ENCODE measurements at regions not wholly inside any gene's neighbourhood (a gene's known extent, or its start where the extent isn't known, plus 50 kb on each side); places are given as distances from the start of the nearest gene placed in this dataset.

DNA sequence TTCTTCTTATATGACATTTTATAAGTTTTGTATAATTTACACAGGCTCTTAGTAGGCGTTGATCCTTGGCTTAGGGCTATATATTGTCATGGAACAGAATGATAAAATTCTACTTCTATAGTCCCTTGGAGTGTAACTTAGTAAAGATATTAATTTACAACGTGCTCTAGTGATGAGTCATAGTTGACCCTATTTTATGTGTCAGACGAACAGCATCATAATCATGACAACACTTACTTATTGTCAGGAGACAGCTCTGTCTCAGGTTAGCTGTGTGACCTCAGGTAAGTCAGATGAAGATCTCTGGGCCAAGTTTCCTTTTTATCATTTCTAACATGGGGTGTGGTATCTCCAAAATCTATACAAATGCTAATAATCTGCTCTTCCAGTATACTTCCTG, 473.5 kb downstream of the UTRN start:
- Histone ChIP-seq H3K4me1 (ENCODE audit: control insufficient read depth in 2 of 2, insufficient read depth in 2 of 2, low read length in 2 of 2) (no peaks in the 10 kb centered on the region), H3K4me3 (ENCODE audit: low read length in 2 of 2) (no peak overlapping the region), H3K36me3 (ENCODE audit: control insufficient read depth in 2 of 2, insufficient read depth in 2 of 2, low read length in 1 of 2) (peaks cover 0 to 5% of the 10 kb centered on the region in 2 donors), H3K9me3 (ENCODE audit: control insufficient read depth in 2 of 2, insufficient read depth in 1 of 2, low read length in 1 of 2) (no peaks in the 10 kb centered on the region), H3K27me3 (ENCODE audit: control insufficient read depth in 2 of 2, insufficient read depth in 1 of 2, low read length in 1 of 2) (no peaks in the 10 kb centered on the region), H3K27ac (ENCODE audit: low read depth in 1 of 2, low read length in 1 of 2) (no peak overlapping the region)
- 92% methylated on average over 3 of the region's 3 CpGs for WGBS
- no peak for DNase-seq (ENCODE audit: low read depth in 6 of 9, low spot score in 9 of 9)

DNA sequence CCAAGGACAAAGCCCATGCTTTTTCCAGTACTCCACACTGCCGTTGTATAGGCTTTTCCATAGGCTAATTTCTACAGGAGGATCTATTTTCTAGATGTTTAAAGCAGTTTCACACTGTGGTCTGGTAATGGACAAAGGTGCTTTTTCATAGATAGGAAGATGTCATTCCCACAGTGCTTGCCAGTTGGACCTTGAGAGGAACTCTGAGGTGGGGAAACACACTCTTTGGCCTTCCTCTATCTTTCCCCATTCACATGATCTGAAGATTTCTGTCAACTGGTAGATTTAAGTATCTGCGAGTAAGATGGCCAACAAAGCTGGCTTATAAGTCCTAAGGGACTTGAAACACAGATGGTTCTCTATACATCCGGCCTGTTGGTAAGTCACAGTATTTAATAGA, 477.3 kb downstream of the UTRN start:
- H3K36me3 ChIP-seq (ENCODE audit: control insufficient read depth in 2 of 2, insufficient read depth in 2 of 2, low read length in 1 of 2): peaks cover 0 to 7% of the 10 kb centered on the region in 2 donors
- H3K4me3 ChIP-seq (ENCODE audit: low read length in 2 of 2): no peak overlapping the region
- no peak for DNase-seq (ENCODE audit: low read depth in 6 of 9, low spot score in 9 of 9)
- H3K4me1 ChIP-seq (ENCODE audit: control insufficient read depth in 2 of 2, insufficient read depth in 2 of 2, low read length in 2 of 2): no peaks in the 10 kb centered on the region
- 98% methylated on average over 3 of the region's 3 CpGs for WGBS
- no peak overlapping the region for H3K27ac ChIP-seq (ENCODE audit: low read depth in 1 of 2, low read length in 1 of 2)
- H3K27me3 ChIP-seq (ENCODE audit: control insufficient read depth in 2 of 2, insufficient read depth in 1 of 2, low read length in 1 of 2): no peaks in the 10 kb centered on the region
- no peaks in the 10 kb centered on the region for H3K9me3 ChIP-seq (ENCODE audit: control insufficient read depth in 2 of 2, insufficient read depth in 1 of 2, low read length in 1 of 2)

DNA sequence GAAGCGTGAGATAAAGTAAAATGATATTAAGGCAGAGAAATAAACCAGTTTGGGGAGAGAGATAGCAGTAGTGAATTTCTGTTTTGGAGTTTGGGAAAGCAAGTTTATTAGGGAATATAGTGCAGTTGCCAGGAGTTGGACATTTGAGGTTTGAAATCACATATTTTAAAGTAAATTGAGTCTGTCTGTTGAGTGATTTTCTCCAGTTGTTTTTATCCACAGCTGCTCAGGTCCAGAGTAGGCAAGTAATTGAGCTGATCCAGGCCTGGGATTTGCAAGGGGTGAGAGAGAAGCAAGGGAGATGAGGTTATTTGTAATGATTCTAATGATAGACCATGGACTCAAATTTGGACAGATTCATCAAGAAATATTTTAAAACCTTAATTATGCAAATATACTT, 481.9 kb downstream of the UTRN start:
- DNase-seq (ENCODE audit: low read depth in 6 of 9, low spot score in 9 of 9): no peak
- 90% methylated on average over 1 of the region's 1 CpG for WGBS
- peaks cover 0 to 7% of the 10 kb centered on the region in 2 donors for H3K36me3 ChIP-seq (ENCODE audit: control insufficient read depth in 2 of 2, insufficient read depth in 2 of 2, low read length in 1 of 2)
- H3K27me3 ChIP-seq (ENCODE audit: control insufficient read depth in 2 of 2, insufficient read depth in 1 of 2, low read length in 1 of 2): no peaks in the 10 kb centered on the region
- no peaks in the 10 kb centered on the region for H3K4me1 ChIP-seq (ENCODE audit: control insufficient read depth in 2 of 2, insufficient read depth in 2 of 2, low read length in 2 of 2)
- H3K27ac ChIP-seq (ENCODE audit: low read depth in 1 of 2, low read length in 1 of 2): no peak overlapping the region
- no peak overlapping the region for H3K4me3 ChIP-seq (ENCODE audit: low read length in 2 of 2)
- no peaks in the 10 kb centered on the region for H3K9me3 ChIP-seq (ENCODE audit: control insufficient read depth in 2 of 2, insufficient read depth in 1 of 2, low read length in 1 of 2)

DNA sequence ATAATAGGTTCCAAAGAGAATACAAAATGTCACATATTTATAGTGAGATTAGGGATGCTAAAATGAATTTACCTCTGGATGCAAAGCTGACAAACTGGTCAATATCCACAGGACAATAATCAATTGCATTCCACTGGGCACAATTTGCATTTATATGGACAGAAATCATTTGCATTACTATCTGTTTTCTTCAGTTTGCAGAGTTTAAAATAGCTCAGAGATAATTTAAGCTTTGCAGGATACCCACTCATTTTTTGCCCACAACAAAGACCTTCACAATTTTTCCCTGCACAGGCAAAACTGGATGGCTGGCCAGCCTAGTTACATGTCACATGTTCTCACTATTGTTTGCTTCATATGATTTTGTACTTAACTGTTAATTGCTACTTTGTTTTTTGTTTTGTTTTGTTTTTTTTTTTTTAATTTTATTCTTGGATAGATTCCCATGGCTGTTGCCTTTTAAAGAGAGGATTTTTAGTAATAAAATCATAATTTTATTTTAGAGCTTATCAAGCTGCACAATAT, 483.5 kb downstream of the UTRN start:
- no peaks in the 10 kb centered on the region for H3K9me3 ChIP-seq (ENCODE audit: control insufficient read depth in 2 of 2, insufficient read depth in 1 of 2, low read length in 1 of 2)
- H3K27ac ChIP-seq (ENCODE audit: low read depth in 1 of 2, low read length in 1 of 2): no peak overlapping the region
- DNase-seq (ENCODE audit: low read depth in 6 of 9, low spot score in 9 of 9): no peak
- H3K4me3 ChIP-seq (ENCODE audit: low read length in 2 of 2): no peak overlapping the region
- no peaks in the 10 kb centered on the region for H3K27me3 ChIP-seq (ENCODE audit: control insufficient read depth in 2 of 2, insufficient read depth in 1 of 2, low read length in 1 of 2)
- peaks cover 0 to 13% of the 10 kb centered on the region in 2 donors for H3K36me3 ChIP-seq (ENCODE audit: control insufficient read depth in 2 of 2, insufficient read depth in 2 of 2, low read length in 1 of 2)
- H3K4me1 ChIP-seq (ENCODE audit: control insufficient read depth in 2 of 2, insufficient read depth in 2 of 2, low read length in 2 of 2): no peaks in the 10 kb centered on the region

DNA sequence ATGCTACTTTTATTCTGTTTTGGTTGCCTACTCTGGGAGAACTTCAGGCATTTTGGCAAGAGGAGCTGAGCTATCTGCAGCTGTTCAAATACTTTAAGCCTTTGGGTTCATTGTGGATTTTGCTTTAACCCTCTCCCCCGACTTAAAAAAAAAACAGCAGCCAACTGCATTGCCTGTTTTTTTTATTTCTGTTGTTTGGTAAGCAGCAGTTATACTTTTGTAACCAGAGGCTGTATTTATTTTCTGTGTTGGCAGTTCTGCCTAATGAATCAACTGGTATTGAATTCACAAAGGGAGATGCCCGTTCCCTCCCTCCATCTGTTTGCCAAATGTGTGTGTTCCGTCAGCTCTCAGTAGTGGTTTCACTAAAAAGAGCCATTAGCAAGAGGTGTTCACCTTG, 484.0 kb downstream of the UTRN start:
- H3K4me1 ChIP-seq (ENCODE audit: control insufficient read depth in 2 of 2, insufficient read depth in 2 of 2, low read length in 2 of 2): no peaks in the 10 kb centered on the region
- 90% methylated on average over 3 of the region's 3 CpGs for WGBS
- no peaks in the 10 kb centered on the region for H3K9me3 ChIP-seq (ENCODE audit: control insufficient read depth in 2 of 2, insufficient read depth in 1 of 2, low read length in 1 of 2)
- H3K27me3 ChIP-seq (ENCODE audit: control insufficient read depth in 2 of 2, insufficient read depth in 1 of 2, low read length in 1 of 2): no peaks in the 10 kb centered on the region
- no peak overlapping the region for H3K4me3 ChIP-seq (ENCODE audit: low read length in 2 of 2)
- peaks cover 0 to 17% of the 10 kb centered on the region in 2 donors for H3K36me3 ChIP-seq (ENCODE audit: control insufficient read depth in 2 of 2, insufficient read depth in 2 of 2, low read length in 1 of 2)
- DNase-seq (ENCODE audit: low read depth in 6 of 9, low spot score in 9 of 9): no peak
- H3K27ac ChIP-seq (ENCODE audit: low read depth in 1 of 2, low read length in 1 of 2): no peak overlapping the region

DNA sequence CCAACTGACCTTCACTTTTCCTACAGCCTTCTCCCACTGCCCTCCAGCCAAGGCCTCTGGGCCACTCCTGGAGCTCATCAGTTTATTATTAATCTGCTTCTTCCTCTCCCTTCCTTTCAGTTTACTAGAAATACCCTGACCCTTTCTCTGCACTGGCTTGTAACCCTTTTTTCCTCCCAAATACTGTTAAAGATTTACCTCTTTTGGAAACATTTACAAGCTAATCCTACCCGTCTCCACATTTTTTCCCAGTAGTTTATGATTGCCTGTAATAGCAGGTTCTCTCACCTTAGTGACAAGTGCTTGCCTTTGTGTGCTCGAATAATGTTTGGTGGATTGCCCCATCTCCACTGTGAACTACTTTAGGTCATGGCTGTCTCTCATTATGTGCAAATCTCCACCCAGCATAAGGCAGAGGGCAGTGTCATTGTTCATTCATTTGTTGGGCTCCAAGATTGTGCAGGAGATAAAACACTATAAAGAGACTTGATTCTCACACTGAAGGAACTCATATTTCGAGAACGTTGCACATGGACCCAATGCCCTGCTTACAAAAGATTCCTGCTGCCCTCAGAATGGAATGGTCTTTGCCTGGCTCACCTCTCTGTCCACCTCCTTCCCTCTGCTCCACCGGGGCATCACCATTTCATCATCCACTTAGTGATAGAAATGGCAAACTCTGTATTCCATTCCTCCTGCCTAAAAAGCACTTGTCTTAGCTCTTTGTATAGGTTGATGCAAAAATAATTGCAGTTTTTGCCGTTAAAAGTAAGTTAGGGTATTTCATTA, 491.1 kb downstream of the UTRN start:
- no peak for DNase-seq (ENCODE audit: low read depth in 6 of 9, low spot score in 9 of 9)
- no peaks in the 10 kb centered on the region for H3K9me3 ChIP-seq (ENCODE audit: control insufficient read depth in 2 of 2, insufficient read depth in 1 of 2, low read length in 1 of 2)
- WGBS: 99% methylated on average over 6 of the region's 6 CpGs
- no peaks in the 10 kb centered on the region for H3K4me1 ChIP-seq (ENCODE audit: control insufficient read depth in 2 of 2, insufficient read depth in 2 of 2, low read length in 2 of 2)
- no peak overlapping the region for H3K4me3 ChIP-seq (ENCODE audit: low read length in 2 of 2)
- no peak overlapping the region for H3K27ac ChIP-seq (ENCODE audit: low read depth in 1 of 2, low read length in 1 of 2)
- H3K36me3 ChIP-seq (ENCODE audit: control insufficient read depth in 2 of 2, insufficient read depth in 2 of 2, low read length in 1 of 2): peaks cover 6 to 40% of the 10 kb centered on the region in 2 donors
- H3K27me3 ChIP-seq (ENCODE audit: control insufficient read depth in 2 of 2, insufficient read depth in 1 of 2, low read length in 1 of 2): no peaks in the 10 kb centered on the region

DNA sequence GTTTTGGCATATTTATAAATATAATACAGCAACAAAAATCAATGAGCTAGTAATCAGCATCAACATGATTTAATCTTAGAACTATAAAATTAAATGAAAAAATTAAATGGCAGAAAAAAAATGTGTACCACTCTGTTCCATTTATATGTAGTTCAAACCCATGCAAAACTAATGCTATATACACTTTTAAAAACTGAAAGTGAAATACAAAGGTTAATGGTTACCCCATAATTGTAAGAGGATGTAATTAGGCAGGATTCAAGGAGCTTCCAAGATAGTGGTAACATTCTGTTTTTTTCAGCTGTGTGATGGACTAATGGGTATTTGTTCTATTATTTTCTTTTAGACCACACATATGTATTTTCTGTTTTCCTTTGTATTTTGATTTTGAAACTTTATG, 492.1 kb downstream of the UTRN start:
- H3K27me3 ChIP-seq (ENCODE audit: control insufficient read depth in 2 of 2, insufficient read depth in 1 of 2, low read length in 1 of 2): no peaks in the 10 kb centered on the region
- no peak overlapping the region for H3K27ac ChIP-seq (ENCODE audit: low read depth in 1 of 2, low read length in 1 of 2)
- peaks cover 6 to 40% of the 10 kb centered on the region in 2 donors for H3K36me3 ChIP-seq (ENCODE audit: control insufficient read depth in 2 of 2, insufficient read depth in 2 of 2, low read length in 1 of 2)
- H3K4me3 ChIP-seq (ENCODE audit: low read length in 2 of 2): no peak overlapping the region
- no peaks in the 10 kb centered on the region for H3K4me1 ChIP-seq (ENCODE audit: control insufficient read depth in 2 of 2, insufficient read depth in 2 of 2, low read length in 2 of 2)
- no peaks in the 10 kb centered on the region for H3K9me3 ChIP-seq (ENCODE audit: control insufficient read depth in 2 of 2, insufficient read depth in 1 of 2, low read length in 1 of 2)
- DNase-seq (ENCODE audit: low read depth in 6 of 9, low spot score in 9 of 9): no peak

DNA sequence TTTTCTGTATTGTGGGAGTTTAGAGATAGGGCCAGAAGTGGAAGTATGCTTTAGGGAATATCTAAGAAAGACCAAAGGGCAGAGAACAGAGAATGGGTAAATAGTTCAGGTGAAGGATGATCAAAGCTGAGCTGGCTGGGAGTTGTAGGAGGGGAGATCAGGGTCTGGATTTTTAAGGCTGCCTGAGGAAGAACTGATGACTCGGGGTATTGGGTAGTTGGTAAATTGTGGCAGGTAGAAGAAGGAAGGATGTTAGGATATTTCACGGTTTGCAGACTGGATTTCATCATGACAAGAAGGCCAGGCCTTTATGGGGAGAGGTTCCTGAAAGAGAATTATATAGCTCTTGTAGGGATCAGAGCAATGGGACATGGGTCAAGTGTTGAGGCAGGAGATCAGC, 492.9 kb downstream of the UTRN start:
- no peaks in the 10 kb centered on the region for H3K4me1 ChIP-seq (ENCODE audit: control insufficient read depth in 2 of 2, insufficient read depth in 2 of 2, low read length in 2 of 2)
- WGBS: 97% methylated on average over 2 of the region's 2 CpGs
- H3K4me3 ChIP-seq (ENCODE audit: low read length in 2 of 2): no peak overlapping the region
- no peaks in the 10 kb centered on the region for H3K9me3 ChIP-seq (ENCODE audit: control insufficient read depth in 2 of 2, insufficient read depth in 1 of 2, low read length in 1 of 2)
- no peak overlapping the region for H3K27ac ChIP-seq (ENCODE audit: low read depth in 1 of 2, low read length in 1 of 2)
- no peaks in the 10 kb centered on the region for H3K27me3 ChIP-seq (ENCODE audit: control insufficient read depth in 2 of 2, insufficient read depth in 1 of 2, low read length in 1 of 2)
- peaks cover 6 to 37% of the 10 kb centered on the region in 2 donors for H3K36me3 ChIP-seq (ENCODE audit: control insufficient read depth in 2 of 2, insufficient read depth in 2 of 2, low read length in 1 of 2)
- DNase-seq (ENCODE audit: low read depth in 6 of 9, low spot score in 9 of 9): no peak

DNA sequence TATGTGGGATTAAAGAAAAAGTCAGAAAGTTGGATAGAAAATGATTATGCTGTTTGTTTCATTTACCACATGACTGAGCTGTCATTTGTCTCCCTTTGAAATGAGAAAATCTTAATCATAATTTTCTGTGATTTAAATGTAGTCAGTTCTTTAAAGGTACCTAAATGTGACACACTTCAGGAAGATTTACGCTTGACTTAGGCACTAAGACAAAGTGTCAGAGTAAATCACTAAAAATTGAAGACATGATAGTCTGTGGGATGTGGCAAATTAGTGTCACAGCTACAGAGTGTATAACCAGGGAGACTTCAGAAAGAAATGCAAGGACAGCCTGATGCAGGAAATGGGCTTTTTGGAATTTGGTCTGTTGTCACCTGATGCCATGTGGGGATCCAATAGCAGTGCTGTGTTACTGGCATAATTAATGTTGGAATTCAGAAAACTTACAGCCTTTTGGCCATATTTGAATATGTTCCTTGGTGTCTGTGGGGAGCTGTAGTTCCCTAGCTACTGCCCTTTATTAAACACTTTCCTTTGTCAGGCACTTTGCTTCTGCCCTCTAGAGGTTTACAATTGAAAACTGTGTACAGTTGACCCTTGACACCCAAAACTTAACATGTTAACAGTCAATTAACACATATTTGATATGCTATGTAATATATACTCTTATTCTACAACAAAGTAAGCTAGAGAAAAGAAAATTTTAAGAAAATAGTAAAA, 493.8 kb downstream of the UTRN start:
- Histone ChIP-seq H3K4me1 (ENCODE audit: control insufficient read depth in 2 of 2, insufficient read depth in 2 of 2, low read length in 2 of 2) (no peaks in the 10 kb centered on the region), H3K36me3 (ENCODE audit: control insufficient read depth in 2 of 2, insufficient read depth in 2 of 2, low read length in 1 of 2) (peaks cover 6 to 28% of the 10 kb centered on the region in 2 donors), H3K9me3 (ENCODE audit: control insufficient read depth in 2 of 2, insufficient read depth in 1 of 2, low read length in 1 of 2) (no peaks in the 10 kb centered on the region), H3K4me3 (ENCODE audit: low read length in 2 of 2) (no peak overlapping the region), H3K27ac (ENCODE audit: low read depth in 1 of 2, low read length in 1 of 2) (no peak overlapping the region), H3K27me3 (ENCODE audit: control insufficient read depth in 2 of 2, insufficient read depth in 1 of 2, low read length in 1 of 2) (no peaks in the 10 kb centered on the region)
- WGBS: 97% methylated on average over 1 of the region's 1 CpG
- no peak for DNase-seq (ENCODE audit: low read depth in 6 of 9, low spot score in 9 of 9)
